H1 (cell line): ENCODE measurements at regions not wholly inside any gene's neighbourhood (a gene's known extent, or its start where the extent isn't known, plus 50 kb on each side); places are given as distances from the start of the nearest gene placed in this dataset.

Experiments
- BACH1 ChIP-seq: IDR thresholded peaks from 2 replicates; pipeline ENCODE4 v1.6.1; 2012; ENCODE audit warnings: low read length, improper control_type of control experiment
- CHD1 ChIP-seq: IDR thresholded peaks from 2 replicates; pipeline ENCODE4 v1.6.1; 2012; ENCODE audit warnings: low read depth, low read length, improper control_type of control experiment
- CHD7 ChIP-seq: fragments of 300-600 bp; sonication (generic); IDR thresholded peaks from 2 replicates; pipeline ENCODE4 v1.7.1; 2012; ENCODE audit warnings: low read length, moderate library complexity, mild to moderate bottlenecking, inconsistent platforms; ENCODE audit not compliant: insufficient replicate concordance
- EGR1 ChIP-seq: IDR thresholded peaks from 2 replicates; pipeline ENCODE4 v1.6.1; 2011; ENCODE audit warnings: low read depth, low read length, borderline replicate concordance
- NANOG ChIP-seq: IDR thresholded peaks from 2 replicates; pipeline ENCODE4 v1.6.1; 2011; ENCODE audit warnings: low read length, low read depth, mild to moderate bottlenecking, inconsistent platforms; ENCODE audit not compliant: insufficient read depth, poor library complexity, severe bottlenecking
- RFX5 ChIP-seq: IDR thresholded peaks from 2 replicates; pipeline ENCODE4 v1.6.1; 2011; ENCODE audit warnings: low read depth, low read length, improper control_type of control experiment, borderline replicate concordance
- SIRT6 ChIP-seq: IDR thresholded peaks from one replicate; pipeline ENCODE4 v1.7.1; 2012; ENCODE audit warnings: low read length, inconsistent platforms
- SRF ChIP-seq: IDR thresholded peaks from 2 replicates; pipeline ENCODE4 v1.6.1; 2011; ENCODE audit warnings: mild to moderate bottlenecking, low read depth, low read length, moderate library complexity

GRCh38 chr9:12350775-12351174 is 342.4 kb upstream of the TYRP1 start (continued):
- TF ChIP-seq CHD7 = no peak
- TF ChIP-seq BACH1 = no peak
- no peak for TF ChIP-seq SRF
- no peak for TF ChIP-seq NANOG
- TF ChIP-seq RFX5 = no peak
- no peak for TF ChIP-seq EGR1
- no peak for TF ChIP-seq SIRT6
- no peak for TF ChIP-seq CHD1
